ENCODE measurements at regions not wholly inside any gene's neighbourhood (a gene's known extent, or its start where the extent isn't known, plus 50 kb on each side); places are given as distances from the start of the nearest gene placed in this dataset.

GRCh38 chr3:71956069-71956340 is 171.1 kb upstream of the PROK2 start:
- 78 to 79% methylated on average over 2 of the region's 2 CpGs for WGBS, 2 donors
- no peak for DNase-seq (ENCODE audit: low spot score in 2 of 2)

DNA sequence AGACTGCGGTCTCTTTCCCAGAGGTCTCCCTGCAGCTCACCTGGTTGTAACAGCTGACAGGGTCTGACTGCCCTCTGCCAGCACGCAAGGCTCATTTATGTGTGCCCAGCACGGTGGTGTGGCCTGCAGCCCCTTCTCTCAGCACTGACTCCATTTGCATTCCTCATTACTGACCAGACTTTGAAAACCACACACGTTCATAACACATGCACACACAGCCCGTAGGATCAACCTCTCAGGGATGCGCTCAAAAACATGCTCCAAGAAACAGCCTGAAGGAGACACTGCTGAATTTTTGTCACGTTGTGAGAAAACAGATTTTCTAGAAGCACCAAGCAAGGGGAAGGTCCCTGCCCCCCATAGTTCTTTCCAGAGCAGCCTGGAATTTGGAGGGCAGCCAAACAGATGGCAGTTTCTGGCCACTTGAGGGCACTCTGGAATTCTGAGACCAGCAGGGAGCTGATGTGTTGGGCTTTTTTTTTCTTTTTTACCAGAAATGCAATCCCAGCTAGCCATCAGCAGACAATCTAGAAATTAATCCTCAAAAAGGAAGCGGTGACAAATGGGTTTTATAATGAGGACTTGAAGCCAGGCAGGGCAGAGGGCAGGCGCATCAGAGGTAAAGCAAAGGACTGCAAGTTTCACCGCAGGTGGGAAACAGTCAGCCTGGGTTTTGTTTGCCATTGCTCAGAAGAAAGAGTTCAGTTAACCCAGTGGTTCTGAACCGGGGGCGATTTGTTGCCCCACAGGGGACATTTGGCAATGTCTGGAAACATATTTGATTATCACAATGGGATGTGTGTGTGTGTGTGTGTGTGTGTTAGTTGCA is 170.5 kb upstream of the PROK2 start:
- H3K4me3 ChIP-seq, result no peak overlapping the region
- TF ChIP-seq POLR2A (IDR thresholded peaks at IDR 0.05) (no peak), EP300 (IDR thresholded peaks at IDR 0.05) (peak in 1 of 2 donors; percentile 79), CTCF (IDR thresholded peaks at IDR 0.05) (peak; percentile 57 to 82 (median 77))
- no peaks in the 10 kb centered on the region for H3K27me3 ChIP-seq
- H3K36me3 ChIP-seq, result no peaks in the 10 kb centered on the region
- DNase-seq (ENCODE audit: low spot score in 2 of 2), result peak; percentile 64 to 83
- H3K27ac ChIP-seq, result no peak overlapping the region
- 29 to 34% methylated on average over 12 of the region's 12 CpGs for WGBS, 2 donors
- no peaks in the 10 kb centered on the region for H3K9me3 ChIP-seq
- peaks cover 0 to 13% (median 0%) of the 10 kb centered on the region in 4 donors for H3K4me1 ChIP-seq

More at GRCh38 chr3:71956069-71956340, 171.1 kb upstream of the PROK2 start:
- H3K27me3 ChIP-seq, result no peaks in the 10 kb centered on the region
- TF ChIP-seq CTCF (IDR thresholded peaks at IDR 0.05), result no peak
- no peak for TF ChIP-seq EP300 (IDR thresholded peaks at IDR 0.05)
- no peak for TF ChIP-seq POLR2A (IDR thresholded peaks at IDR 0.05)
- no peaks in the 10 kb centered on the region for H3K36me3 ChIP-seq
- H3K27ac ChIP-seq, result no peak overlapping the region
- H3K9me3 ChIP-seq, result no peaks in the 10 kb centered on the region
- peaks cover 0 to 13% (median 0%) of the 10 kb centered on the region in 4 donors for H3K4me1 ChIP-seq
- no peak overlapping the region for H3K4me3 ChIP-seq

DNA sequence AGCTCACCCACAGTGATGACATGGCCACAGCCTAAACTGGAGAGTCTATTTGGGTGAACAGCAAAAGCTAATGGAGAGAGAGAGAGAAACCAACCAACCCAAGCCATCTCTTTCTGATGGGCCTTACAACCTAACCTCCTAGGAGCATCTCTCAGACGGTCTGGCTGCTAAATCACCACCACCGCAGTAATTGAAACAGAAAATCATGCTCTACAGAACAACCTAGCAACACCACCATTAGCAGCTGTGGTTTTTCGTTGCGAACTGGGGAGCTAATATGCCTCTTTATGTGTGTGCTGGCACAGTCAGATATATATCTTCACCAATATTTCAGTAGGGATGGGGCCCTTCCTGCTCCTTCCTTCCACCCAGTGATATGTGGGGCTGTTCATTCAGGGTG is 166.9 kb upstream of the PROK2 start:
- Histone ChIP-seq H3K27me3 (no peaks in the 10 kb centered on the region), H3K9me3 (no peaks in the 10 kb centered on the region), H3K4me1 (peaks cover 0 to 13% (median 0%) of the 10 kb centered on the region in 4 donors), H3K27ac (no peak overlapping the region), H3K36me3 (no peaks in the 10 kb centered on the region), H3K4me3 (no peak overlapping the region)
- no peak for DNase-seq (ENCODE audit: low spot score in 2 of 2)
- WGBS, 2 donors, result 67 to 75% methylated on average over 4 of the region's 4 CpGs
- TF ChIP-seq CTCF (IDR thresholded peaks at IDR 0.05), result no peak

GRCh38 chr3:71951361-71951760 is 166.4 kb upstream of the PROK2 start:
- H3K9me3 ChIP-seq, result no peaks in the 10 kb centered on the region
- no peak for DNase-seq (ENCODE audit: low spot score in 2 of 2)
- no peak overlapping the region for H3K27ac ChIP-seq
- H3K36me3 ChIP-seq, result no peaks in the 10 kb centered on the region
- peaks cover 0 to 13% (median 0%) of the 10 kb centered on the region in 4 donors for H3K4me1 ChIP-seq
- no peak overlapping the region for H3K4me3 ChIP-seq
- TF ChIP-seq CTCF (IDR thresholded peaks at IDR 0.05) (no peak), EP300 (IDR thresholded peaks at IDR 0.05) (no peak), POLR2A (IDR thresholded peaks at IDR 0.05) (no peak)
- H3K27me3 ChIP-seq, result no peaks in the 10 kb centered on the region
- 51 to 76% methylated on average over 4 of the region's 4 CpGs for WGBS, 2 donors

DNA sequence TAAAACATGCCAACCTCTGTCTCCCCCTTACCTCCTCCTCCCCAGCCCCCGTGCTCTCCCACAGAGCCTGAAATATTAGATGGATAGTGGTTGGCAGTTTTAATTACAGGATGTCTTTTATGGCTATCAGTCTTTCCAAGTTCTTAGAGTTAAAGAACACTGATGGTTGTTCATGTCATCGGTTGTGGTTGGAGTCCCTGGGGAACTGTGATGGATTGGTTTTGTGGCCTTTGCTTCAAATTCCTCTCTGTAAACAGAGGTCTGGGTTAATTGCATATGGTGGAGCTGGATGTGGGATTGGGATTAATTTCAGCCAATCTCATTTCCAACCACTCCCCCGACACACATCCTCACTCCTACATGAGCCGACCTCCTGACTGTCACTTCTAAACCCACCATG is 164.5 kb upstream of the PROK2 start:
- no peak overlapping the region for H3K27ac ChIP-seq
- no peaks in the 10 kb centered on the region for H3K36me3 ChIP-seq
- H3K4me3 ChIP-seq, result no peak overlapping the region
- TF ChIP-seq CTCF (IDR thresholded peaks at IDR 0.05) (no peak), POLR2A (IDR thresholded peaks at IDR 0.05) (no peak), EP300 (IDR thresholded peaks at IDR 0.05) (no peak)
- no peaks in the 10 kb centered on the region for H3K4me1 ChIP-seq
- 77 to 78% methylated on average over 4 of the region's 4 CpGs for WGBS, 2 donors
- no peaks in the 10 kb centered on the region for H3K27me3 ChIP-seq
- no peak for DNase-seq (ENCODE audit: low spot score in 2 of 2)
- no peaks in the 10 kb centered on the region for H3K9me3 ChIP-seq
